HG02642 (cell line): ENCODE measurements at regions not wholly inside any gene's neighbourhood (a gene's known extent, or its start where the extent isn't known, plus 50 kb on each side); places are given as distances from the start of the nearest gene placed in this dataset.
"Not testable (repeated sequence)": the region's sequence is repeated elsewhere in the genome, so short reads cannot be mapped to it uniquely, and the experiment has no call there.

ENCODE experiments used
- ATAC-seq: cut with Tn5 transposase; IDR thresholded peaks from one replicate; pipeline ENCODE4 v1.9.1; 2021; ENCODE audit warnings: mild to moderate bottlenecking; ENCODE audit not compliant: unreplicated experiment, poor library complexity

DNA sequence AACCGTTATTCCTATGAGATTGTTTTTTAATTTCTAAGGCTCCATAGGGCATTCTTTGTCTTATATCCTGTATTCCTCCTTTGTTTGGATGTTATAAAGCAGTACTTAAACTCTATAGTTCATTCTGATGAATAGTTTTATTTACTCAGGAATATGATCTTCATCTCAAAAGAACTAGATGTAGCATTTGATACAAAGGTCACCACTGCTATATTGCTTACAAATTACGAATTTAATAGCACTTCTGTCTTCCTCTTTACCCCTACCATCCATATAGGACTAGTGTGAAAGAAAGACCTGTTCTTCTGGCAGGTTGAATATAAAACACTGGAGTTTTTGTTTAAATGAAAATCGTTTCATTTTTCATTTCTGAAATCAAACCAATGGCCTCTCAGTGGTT, 468.1 kb upstream of the CXADR start:
- no peak for ATAC-seq

DNA sequence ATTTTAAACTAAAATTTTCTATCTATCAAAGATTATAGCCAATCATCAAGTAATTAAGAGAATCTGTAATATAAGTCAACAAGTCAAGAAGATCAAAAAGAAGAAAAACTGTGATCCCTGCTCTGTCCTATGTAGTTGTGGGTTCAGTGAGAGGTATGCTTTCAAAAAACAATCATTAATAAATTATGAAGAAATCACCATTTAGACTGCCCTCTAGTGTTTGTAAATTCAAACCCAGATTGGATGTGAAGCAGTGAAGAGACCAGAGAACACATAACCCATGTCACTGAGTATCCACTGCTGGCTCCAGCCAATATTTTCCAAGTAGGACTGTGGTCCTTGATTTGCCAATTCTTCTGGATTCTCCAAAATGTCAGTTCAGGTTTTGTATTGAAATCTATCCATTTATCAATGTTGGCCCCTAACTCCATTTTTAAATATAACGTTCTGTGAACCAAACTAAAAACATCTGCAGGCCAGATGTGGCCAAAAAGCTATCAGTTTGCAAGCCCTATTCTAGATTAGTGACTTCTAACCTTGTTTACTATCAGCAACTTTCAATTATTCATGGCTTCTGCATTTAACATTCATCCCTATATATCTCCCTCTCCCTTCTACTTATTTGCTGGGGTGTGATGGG, 467.5 kb upstream of the CXADR start:
- no peak for ATAC-seq

DNA sequence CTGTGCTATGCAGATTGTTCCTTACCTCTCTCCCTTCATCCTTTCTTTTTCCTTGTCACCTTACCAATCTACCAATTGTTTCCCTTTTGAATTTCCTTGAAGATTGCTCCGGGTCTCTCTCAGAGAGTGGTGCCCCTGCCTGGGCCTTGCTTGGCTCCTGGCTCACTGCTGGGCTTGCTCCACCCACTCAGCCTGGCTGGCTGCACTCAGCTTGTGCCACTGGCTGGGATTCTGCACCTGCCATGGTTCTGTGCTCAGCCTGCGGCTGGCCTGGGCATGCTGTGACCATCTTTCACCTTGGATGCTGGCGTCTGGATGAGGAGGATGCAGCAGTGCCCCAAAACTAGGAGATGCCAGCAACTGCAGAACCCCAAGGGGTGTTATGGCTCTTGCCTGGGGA, 463.9 kb upstream of the CXADR start:
- ATAC-seq = no peak

DNA sequence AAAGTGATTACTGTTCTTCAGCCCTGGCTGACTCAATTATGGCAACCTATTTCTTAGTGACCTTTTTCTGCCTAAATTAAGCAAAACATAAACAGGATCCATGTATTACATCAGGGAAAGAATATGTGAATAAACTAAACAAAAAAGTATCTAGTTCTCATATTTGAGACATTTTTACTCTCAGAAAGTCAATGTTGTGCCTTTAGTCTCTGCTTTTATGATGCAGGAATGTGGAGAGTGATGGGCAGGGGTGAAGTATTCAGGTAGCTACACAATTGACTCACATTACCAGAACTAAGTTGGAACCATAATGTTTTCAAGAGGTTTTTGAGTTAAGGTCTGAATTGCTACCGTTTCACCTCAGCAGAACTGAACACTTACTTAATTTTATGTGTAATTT, 462.7 kb upstream of the CXADR start:
- ATAC-seq = no peak

DNA sequence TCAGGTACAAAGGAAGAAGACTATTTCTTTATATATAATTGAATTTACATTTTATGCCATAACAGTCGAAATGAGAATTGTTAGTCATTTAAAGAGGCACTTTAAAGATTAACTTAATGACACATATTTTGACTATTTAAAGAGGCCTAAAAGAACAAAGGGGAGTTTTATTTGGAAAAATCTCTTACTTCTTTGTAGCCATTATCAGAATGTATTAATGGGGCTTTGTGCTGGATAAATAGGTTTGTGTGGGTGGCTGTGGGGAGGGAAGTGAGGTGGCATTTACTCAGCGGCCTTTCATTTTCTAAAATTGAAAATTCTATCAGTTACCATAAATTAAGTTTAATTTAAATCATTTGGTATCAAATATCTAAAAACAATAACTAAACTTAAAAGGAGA, 462.2 kb upstream of the CXADR start:
- ATAC-seq = no peak

DNA sequence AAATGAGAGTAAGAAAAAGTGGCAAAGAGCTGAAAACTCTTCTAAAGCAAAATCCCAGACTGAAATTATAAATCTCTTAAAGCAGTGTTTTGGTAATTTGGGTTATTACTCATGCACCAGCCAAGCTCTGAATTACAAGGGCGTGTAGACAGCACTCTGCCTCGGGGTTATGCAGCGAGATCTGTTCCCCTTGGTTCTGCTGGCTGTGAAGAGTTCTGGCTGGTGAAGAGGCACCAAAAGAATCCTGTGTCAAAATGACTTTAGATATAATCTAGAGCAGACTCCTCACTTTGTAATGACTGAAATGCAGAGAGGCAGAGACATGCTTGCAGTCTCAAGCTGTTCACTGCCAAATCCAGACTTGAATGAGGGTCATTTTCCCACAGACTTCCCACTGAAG, 461.8 kb upstream of the CXADR start:
- no peak for ATAC-seq

DNA sequence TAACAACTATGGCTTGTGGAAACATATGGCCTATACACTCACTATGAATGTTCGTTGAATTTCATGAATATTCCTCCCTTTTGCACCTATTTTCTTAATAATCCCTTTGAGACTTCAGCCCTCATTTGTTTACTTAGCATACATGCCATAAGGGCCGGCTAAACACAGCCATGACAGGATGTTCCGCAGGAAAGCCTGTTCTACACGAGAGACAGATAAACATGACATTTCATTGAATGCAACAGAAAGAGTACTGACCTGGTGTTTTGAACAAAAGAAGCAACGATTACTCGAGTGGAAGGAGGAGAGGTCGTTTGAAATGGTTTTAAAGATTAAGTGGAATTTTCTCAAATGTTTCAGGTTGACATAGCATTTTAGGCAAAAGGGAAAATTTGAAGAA, 459.5 kb upstream of the CXADR start:
- no peak for ATAC-seq

DNA sequence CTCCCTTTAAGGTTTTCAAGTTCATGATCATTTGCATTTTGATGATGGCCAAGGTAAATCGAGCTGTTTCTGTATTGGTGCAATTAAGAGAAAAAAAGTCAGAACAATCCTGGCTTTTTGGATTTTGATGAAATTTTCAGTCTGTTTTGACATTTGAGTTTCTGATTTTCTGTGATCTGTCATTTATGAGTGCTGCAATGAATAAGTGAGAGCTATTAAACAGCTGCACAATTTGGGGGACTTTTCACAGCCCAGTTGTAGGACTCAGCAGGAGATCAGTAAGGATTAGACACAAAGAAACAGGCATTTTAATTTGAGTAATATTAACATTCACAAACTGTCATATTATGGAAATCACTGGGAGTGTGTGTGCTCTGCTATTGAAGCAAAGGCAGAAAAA, 452.9 kb upstream of the CXADR start:
- ATAC-seq = no peak

DNA sequence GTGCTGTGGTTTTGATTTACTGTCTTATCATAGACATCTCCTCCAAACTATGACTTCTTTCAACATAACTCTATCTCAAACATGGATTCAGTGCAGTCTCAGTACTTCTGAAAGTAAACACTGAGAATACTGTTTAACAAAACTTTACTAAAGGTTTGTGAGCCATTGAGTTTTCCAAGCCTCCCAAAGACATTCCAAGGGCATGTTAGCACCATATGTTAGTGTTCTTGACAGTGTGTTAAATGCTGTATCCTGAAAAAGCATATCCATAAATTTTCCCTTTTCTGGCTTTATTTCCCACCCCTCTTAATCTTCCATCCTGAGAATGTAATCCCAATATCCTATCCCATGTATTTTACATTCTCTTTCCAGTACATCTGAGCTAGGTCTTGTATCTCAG, 446.8 kb upstream of the CXADR start:
- ATAC-seq = no peak

DNA sequence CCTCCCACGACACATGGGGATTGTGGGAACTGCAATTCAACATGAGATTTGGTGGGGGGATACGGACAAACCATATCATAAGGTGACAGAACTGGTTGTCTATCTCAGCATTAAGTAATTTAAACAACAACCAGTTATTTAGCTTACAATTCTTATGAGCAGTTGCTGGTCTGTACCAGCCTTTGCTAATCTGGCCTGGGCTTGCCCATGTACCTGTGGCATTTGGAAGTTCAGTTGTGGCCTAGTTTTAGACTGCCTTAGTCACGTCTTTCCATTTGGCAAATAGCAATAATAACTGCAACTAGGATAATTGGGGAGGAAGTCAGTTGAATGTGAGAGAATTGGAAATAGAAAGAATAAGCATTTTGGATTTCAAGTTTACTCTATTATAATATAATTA, 441.8 kb upstream of the CXADR start:
- ATAC-seq = no peak

DNA sequence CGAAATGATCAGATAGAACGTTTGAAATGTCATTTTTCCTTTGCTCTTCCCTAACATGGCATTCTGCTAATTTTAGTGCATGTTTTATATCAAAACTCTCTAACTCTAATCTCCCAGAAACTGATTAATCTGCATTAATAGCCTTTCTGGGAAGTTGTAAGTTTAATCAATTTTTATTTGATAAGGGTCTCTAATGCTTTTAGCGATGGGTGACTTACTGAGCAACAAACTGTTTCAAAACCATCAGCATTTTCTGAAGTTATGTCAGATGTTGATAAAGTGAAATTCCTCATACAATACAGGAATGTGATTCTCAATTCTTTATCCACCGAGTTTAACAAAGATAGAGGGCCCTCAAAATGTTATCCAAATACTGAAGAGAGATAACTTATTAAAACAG, 431.6 kb upstream of the CXADR start:
- no peak for ATAC-seq

DNA sequence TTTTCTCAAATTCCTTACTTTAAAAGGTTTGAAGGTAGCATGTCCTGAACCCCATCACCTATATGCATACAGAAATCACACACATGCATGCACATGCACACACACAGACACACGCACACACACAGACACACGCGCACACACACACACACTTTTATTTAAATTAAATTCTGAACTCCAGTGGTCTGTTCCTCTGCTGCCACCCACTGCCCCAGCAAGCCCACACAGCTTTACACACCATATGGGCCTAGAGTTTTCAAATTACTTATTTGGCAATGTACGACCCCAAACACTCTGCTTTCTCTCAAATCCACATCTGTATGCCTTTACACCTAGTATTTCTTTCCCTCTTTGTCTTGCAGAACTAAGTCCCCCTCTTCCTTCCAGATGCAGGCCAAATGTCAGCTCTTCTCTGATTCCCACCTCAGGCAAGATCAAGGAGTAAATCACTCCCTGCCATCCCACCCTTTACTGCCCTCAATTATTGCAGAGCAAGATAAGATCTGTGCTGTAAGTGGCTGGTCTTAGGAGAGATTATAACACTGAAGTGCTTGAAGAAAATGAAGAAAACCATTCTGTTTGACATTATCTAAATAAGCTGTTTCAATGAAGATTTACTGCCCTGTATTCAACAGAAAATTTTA, 429.9 kb upstream of the CXADR start:
- ATAC-seq = no peak

DNA sequence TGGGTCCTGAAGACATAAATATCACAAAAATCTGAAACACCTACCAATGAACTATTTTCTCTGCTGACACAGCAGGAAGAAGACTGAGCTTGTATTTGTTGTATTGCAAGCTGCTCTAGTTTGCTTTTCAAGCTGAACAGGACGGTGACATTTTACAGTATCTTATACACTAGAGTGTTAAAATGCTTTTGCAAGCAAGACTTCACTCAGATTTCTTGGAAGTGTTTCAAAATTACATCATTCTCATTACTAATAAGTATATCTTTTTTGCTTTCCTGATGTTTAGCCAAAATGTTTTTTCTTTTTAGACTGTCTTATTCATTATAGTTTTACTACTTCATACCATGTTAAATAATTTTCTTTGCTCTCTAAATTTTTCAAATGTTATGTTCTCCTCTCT, 427.1 kb upstream of the CXADR start:
- ATAC-seq = no peak

DNA sequence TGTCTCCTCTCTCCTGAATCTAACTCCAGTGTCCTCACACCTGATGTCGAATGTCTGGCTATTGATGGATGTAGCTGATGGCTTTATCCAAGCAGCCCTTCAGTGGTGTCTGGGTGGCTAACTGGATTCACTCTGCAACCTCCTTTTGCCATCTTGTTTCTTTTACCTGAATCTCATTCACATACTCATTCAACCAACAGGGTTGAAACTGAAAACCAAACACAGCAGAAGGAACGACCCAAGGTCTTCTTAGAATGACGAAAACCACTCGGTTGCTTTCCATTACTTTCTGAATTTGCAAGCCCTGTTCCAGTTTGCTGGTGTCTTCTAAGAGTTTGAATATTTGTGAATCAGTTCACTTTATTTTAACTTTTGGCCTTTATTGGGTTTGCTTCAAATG, 424.3 kb upstream of the CXADR start:
- no peak for ATAC-seq

DNA sequence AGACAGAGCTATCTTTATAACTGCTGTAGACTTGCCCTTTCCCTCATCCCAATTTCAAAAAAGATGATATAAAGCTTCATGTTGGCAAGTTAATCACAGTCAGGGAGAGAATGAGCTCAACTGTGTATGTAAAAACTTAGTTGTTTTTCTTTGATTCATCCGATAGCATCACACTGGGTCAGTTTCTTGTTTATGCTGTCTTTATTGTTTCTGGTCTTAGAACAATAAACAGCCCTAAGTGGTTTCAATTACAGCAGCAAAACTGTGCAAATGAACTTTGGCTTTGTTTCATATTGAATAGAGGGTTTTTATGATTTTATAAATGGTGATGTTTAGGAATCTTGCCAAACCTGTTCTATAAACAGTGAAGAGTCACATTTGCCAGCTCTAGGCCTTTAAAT, 423.8 kb upstream of the CXADR start:
- no peak for ATAC-seq

DNA sequence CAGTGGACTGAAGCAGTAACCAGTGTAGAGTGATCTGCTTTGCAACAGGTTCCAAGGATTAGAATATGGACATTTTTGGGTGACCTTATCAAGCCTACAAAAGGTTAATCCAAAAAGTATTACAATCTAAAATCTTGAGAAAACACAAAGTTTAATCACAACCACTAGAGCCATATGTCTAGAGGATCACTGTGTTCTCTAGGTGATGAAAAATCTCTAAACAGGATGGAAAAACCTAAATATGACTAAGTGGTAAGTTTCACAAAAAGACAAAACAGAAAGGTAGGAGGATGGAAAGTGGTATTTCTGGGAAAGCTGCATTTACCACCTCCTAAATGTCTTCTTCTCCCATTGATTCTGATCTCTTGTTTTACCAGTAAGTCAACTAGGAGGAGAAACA, 411.1 kb upstream of the CXADR start:
- no peak for ATAC-seq

DNA sequence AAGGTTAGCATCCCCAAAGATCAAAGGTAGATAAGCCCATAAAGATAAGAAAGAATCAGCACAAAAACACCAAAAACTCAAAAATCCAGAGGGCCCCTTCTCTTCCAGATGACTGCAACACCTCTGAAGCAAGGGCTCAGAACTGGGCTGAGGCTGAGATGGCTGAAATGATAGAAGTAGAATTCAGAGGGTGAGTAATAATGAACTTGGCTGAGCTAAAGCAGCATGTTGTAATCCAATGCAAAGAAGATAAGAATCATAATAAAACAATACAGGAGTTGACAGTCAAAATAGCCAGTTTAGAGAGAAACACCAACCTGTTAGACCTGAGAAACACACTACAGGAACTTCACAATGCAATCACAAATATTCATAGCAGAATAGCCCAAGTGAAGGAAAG, 406.9 kb upstream of the CXADR start:
- ATAC-seq = no peak

DNA sequence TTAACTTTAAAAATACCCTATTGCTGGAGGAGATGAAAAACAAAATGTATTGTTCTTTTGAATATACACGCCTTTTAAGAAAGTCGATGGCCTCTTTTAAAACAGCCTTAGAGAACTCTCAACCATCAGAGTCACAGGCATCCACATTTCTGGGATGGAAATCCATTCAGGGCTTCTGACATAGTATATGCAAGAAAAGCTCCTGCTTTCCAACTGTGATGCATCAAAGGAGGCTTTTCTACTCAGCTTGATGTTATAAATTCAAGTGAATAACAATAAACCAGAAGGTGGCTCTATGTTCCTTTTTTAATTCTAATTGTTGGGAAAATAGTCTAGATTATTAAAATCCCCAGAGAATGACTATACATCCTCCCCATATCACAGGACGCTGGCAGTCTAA, 398.8 kb upstream of the CXADR start:
- ATAC-seq = no peak

DNA sequence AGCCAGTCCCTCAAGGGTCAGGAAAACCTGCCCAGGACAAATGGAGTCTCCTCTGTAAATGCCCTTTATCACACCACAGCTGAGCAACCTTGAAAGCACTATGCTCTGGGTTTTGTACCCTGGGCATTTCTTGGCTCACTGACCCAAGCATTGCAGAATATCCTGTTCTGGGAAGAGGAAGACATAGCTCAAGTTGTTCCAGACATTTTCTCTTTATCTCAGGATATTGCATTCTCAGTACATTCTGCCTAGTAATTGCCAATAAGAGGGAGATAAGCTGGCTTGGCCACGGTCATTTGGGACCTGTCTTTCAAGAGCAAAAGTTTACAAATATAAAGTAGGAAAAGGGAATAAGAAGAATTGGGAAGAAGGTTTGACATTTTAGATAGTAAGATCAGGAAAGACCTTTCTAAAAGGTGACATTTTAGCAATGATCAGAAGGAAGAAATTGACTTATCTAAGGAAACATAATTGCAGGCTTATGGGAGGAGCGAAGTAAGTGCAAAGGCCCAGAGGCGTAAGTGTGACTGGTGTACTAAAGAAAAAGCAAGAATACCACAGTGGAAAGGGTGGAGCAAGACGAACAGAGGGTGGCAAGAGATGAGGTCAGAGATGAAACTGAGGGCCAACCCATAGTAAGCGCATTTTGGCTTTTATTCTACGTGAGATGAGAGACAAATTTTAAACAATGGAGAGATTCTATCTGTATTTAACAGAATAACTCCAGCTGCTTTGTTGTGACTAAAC, 394.0 kb upstream of the CXADR start:
- no peak for ATAC-seq

DNA sequence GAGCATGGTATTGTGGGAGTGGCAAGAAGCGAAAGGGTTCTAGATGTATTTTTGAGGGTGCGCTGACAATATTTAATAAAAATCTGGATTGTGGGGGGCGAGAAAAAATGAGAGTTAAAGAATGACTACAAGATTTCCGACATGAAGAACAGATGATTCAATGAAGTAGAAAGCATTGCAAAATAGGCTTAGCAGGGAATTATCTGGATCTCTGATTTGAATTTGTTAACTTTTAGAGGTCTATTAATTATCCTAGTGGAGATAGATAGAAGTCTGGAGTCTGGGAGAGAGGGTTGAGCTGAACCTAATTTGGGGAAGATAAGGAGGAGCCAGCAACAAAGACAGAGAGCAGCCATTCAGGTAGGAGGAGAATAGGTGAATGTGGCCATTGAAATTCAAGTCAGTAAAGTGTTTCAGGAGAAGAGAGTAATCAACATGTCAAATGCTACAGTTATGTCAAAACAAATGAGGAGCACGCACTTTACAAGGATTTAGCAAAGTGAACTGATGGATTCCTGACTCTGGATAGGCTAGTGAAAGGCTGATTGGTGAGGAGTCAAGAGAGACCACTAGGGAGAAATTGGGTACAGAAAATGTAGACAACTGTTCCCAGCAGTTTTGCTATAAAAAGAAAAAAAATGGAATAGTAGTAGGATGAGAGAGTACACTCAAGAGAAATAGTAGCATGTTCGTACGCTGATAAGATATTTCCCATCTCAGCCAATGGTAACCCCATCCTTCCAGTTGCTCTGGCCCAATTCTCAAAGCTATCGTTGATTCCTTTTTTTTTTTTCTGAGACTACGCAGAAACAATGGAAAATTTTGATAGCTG, 393.2 kb upstream of the CXADR start:
- no peak for ATAC-seq

DNA sequence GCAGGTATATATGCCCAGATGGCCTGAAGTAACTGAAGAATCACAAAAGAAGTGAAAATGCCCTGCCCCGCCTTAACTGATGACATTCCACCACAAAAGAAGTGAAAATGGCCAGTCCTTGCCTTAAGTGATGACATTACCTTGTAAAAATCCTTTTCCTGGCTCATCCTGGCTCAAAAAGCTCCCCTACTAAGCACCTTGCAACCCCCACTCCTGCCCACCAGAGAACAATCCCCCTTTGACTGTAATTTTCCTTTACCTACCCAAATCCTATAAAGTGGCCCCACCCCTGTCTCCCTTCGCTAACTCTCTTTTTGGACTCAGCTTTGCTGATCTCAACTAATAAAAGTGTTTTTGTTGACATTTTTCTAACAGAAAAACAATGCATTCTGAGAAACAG, 385.4 kb upstream of the CXADR start:
- ATAC-seq = not testable (repeated sequence)
